ENCODE measurements at regions not wholly inside any gene's neighbourhood (a gene's known extent, or its start where the extent isn't known, plus 50 kb on each side); places are given as distances from the start of the nearest gene placed in this dataset.

- TF ChIP-seq ZBTB33 (IDR thresholded peaks at IDR 0.05; ENCODE audit: borderline replicate concordance, low read depth) = no peak
- ChIA-PET CTCF (no interaction called here), POLR2A (no interaction called here)
- no peak overlapping the region for H3K27ac ChIP-seq (ENCODE audit: low read depth in 2 of 2, low read length in 1 of 2)
- H3K4me3 ChIP-seq (ENCODE audit: low read depth in 2 of 2, low read length in 1 of 2) = no peak overlapping the region
- no peaks in the 10 kb centered on the region for H4K20me1 ChIP-seq (ENCODE audit: insufficient read depth)
- H3K27me3 ChIP-seq (ENCODE audit: insufficient read depth) = no peaks in the 10 kb centered on the region
- 40% methylated on average over 16 of the region's 18 CpGs for WGBS (ENCODE audit: low lambda C conversion rate)
- no peaks in the 10 kb centered on the region for H3K36me3 ChIP-seq (replicated peaks in 1 of 2; ENCODE audit: control insufficient read depth in 1 of 2, insufficient read depth in 2 of 2, low read length in 1 of 2)
- H2AFZ ChIP-seq (ENCODE audit: low read depth) = no peak overlapping the region
- no peak overlapping the region for H3K9ac ChIP-seq
- no peak overlapping the region for H3K4me2 ChIP-seq
- no peaks in the 10 kb centered on the region for H3K9me2 ChIP-seq
- no peak for DNase-seq
- no peaks in the 10 kb centered on the region for H3K79me2 ChIP-seq (ENCODE audit: insufficient read depth)
- no peaks in the 10 kb centered on the region; a peak in 1 of 4 replicates for H3K4me1 ChIP-seq (ENCODE audit: control insufficient read depth in 1 of 2, insufficient read depth in 2 of 2, low read depth in 1 of 2, low read length in 1 of 2)
- H3F3A ChIP-seq (replicated peaks; ENCODE audit: insufficient read depth) = no peaks in the 10 kb centered on the region
- no peaks in the 10 kb centered on the region for H3K9me3 ChIP-seq
Observed at GRCh38 chr14:104486222-104486923, 93.2 kb upstream of the C14orf180 start.

GRCh38 chr14:104494483-104494882 is 85.1 kb upstream of the C14orf180 start:
- no peak for DNase-seq
- no peak for TF ChIP-seq RAD21 (IDR thresholded peaks at IDR 0.05; ENCODE audit: low read length)
- Histone ChIP-seq H3K27ac (ENCODE audit: low read depth in 2 of 2, low read length in 1 of 2) (no peak overlapping the region), H3K79me2 (ENCODE audit: insufficient read depth) (no peaks in the 10 kb centered on the region), H3K9me2 (no peaks in the 10 kb centered on the region), H3K9ac (no peak overlapping the region), H3K4me1 (ENCODE audit: control insufficient read depth in 1 of 2, insufficient read depth in 2 of 2, low read depth in 1 of 2, low read length in 1 of 2) (peaks cover 0 to 3% of the 10 kb centered on the region in 2 experiments; a peak in 1 of 4 replicates), H2AFZ (ENCODE audit: low read depth) (no peak overlapping the region), H3K36me3 (replicated peaks in 1 of 2; ENCODE audit: control insufficient read depth in 1 of 2, insufficient read depth in 2 of 2, low read length in 1 of 2) (no peaks in the 10 kb centered on the region), H3K4me3 (ENCODE audit: low read depth in 2 of 2, low read length in 1 of 2) (no peak overlapping the region), H3K9me3 (no peaks in the 10 kb centered on the region), H4K20me1 (ENCODE audit: insufficient read depth) (no peaks in the 10 kb centered on the region), H3F3A (replicated peaks; ENCODE audit: insufficient read depth) (no peaks in the 10 kb centered on the region), H3K4me2 (no peak overlapping the region), H3K27me3 (ENCODE audit: insufficient read depth) (no peaks in the 10 kb centered on the region)
- POLR2A ChIA-PET = no interaction called here
- WGBS (ENCODE audit: low lambda C conversion rate) = 4% methylated on average over 3 of the region's 3 CpGs
- CTCF ChIA-PET = no interaction called here

- no peaks in the 10 kb centered on the region for H3K9me2 ChIP-seq
- H3K27me3 ChIP-seq (ENCODE audit: insufficient read depth) = no peaks in the 10 kb centered on the region
- no peak overlapping the region; a peak in 1 of 4 replicates for H3K4me3 ChIP-seq (ENCODE audit: low read depth in 2 of 2, low read length in 1 of 2)
- H3K4me2 ChIP-seq = no peak overlapping the region
- H4K20me1 ChIP-seq (ENCODE audit: insufficient read depth) = no peaks in the 10 kb centered on the region
- no peak overlapping the region for H2AFZ ChIP-seq (ENCODE audit: low read depth)
- H3K9ac ChIP-seq = no peak overlapping the region
- H3K27ac ChIP-seq (ENCODE audit: low read depth in 2 of 2, low read length in 1 of 2) = no peak overlapping the region
- peaks cover 0 to 3% of the 10 kb centered on the region in 2 experiments; a peak in 1 of 4 replicates for H3K4me1 ChIP-seq (ENCODE audit: control insufficient read depth in 1 of 2, insufficient read depth in 2 of 2, low read depth in 1 of 2, low read length in 1 of 2)
- WGBS (ENCODE audit: low lambda C conversion rate) = 53% methylated on average over 5 of the region's 6 CpGs
- ChIA-PET POLR2A (no interaction called here), CTCF (interaction anchor here (1.2 kb wide), 2 partner anchors 144 to 418 kb away, joined by 3 read pairs; no protein-coding TSS in a partner anchor)
- no peak for DNase-seq
- H3F3A ChIP-seq (replicated peaks; ENCODE audit: insufficient read depth) = no peaks in the 10 kb centered on the region
- H3K36me3 ChIP-seq (replicated peaks in 1 of 2; ENCODE audit: control insufficient read depth in 1 of 2, insufficient read depth in 2 of 2, low read length in 1 of 2) = no peaks in the 10 kb centered on the region
- no peaks in the 10 kb centered on the region for H3K9me3 ChIP-seq
- no peaks in the 10 kb centered on the region for H3K79me2 ChIP-seq (ENCODE audit: insufficient read depth)
- TF ChIP-seq MEF2A (IDR thresholded peaks at IDR 0.05; ENCODE audit: borderline replicate concordance, low read depth) = no peak
- TF ChIP-seq TAF1 (IDR thresholded peaks at IDR 0.05; ENCODE audit: borderline replicate concordance, low read depth, low read length) = no peak
- no peak for TF ChIP-seq PBX3 (IDR thresholded peaks at IDR 0.05)
- no peak for TF ChIP-seq CHD2 (IDR thresholded peaks at IDR 0.05; ENCODE audit: low read length, partially characterized antibody)
- no peak for TF ChIP-seq REST (IDR thresholded peaks at IDR 0.05; ENCODE audit: low read depth, low read length)
- no peak for TF ChIP-seq TCF12 (IDR thresholded peaks at IDR 0.05)
- no peak for TF ChIP-seq YY1 (IDR thresholded peaks at IDR 0.05; ENCODE audit: low read depth)
- no peak for TF ChIP-seq RAD21 (IDR thresholded peaks at IDR 0.05; ENCODE audit: low read length)
- no peak for TF ChIP-seq IRF3 (IDR thresholded peaks at IDR 0.05; ENCODE audit: low read depth, low read length)
- no peak for TF ChIP-seq SMC3 (IDR thresholded peaks at IDR 0.05; ENCODE audit: low read depth, low read length)
- no peak for TF ChIP-seq SIN3A (IDR thresholded peaks at IDR 0.05; ENCODE audit: borderline replicate concordance, low read depth, low read length)
Observed at GRCh38 chr14:104496095-104496494, 83.5 kb upstream of the C14orf180 start.

All from SK-N-SH (cell line).